ENCODE measurements at regions not wholly inside any gene's neighbourhood (a gene's known extent, or its start where the extent isn't known, plus 50 kb on each side); places are given as distances from the start of the nearest gene placed in this dataset.
"Not testable (repeated sequence)": the region's sequence is repeated elsewhere in the genome, so short reads cannot be mapped to it uniquely, and the experiment has no call there.

DNA sequence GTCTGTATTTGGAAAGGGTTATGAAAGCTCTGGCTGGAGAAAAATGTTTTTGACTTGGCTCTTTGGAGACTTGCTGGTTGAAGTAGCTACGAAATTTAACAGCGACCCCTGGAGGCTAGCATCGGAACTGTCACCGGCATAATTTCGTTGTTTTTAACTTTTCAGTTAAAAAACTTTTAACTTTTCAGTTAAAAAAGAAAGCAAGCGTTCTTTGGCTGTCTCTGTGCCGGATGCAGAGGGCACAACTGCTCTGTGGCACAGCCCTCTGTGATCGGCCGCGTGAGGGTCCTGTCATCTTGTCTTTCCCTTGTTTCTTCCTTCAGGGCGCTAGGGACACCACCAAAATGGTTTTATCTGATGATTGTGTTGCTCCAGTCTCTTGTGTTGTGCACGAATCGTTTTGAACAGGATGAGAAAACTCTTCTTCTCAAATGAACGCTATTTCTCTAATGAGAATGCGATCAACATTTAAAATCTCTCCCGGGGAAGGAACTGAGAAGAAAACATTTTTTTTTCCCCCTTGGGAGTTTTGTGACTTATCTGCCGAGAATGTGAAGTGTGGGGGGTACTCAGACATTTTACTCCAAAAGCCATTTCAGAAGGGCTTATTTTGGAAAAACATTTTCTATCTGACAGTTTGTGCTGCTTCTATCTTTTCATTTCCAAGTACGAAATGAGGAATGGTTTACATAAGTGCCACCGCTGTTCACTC is 57.1 kb downstream of the ADCYAP1 start:
- DNase-seq (ENCODE audit: low read depth): peak; percentile 21

DNA sequence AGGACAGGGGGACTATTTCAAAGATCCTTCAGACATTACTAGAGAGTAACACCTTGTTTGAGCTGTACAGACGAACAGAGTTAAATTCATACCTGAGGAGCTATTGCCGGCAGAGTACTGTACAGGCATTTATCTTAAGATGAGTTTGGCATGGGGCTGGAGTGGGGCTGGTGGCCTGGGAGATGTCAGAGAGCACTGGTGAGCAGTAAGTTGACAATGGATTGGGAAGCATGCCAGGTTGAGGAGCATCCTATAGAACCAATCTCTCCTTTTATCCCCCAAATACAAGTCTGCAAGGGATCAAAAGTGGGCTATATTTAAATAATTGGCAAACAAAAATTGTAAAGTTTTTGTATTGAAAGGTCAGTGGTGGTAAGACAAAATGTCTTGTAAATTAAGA is 58.6 kb downstream of the ADCYAP1 start:
- no peak for DNase-seq (ENCODE audit: low read depth)

DNA sequence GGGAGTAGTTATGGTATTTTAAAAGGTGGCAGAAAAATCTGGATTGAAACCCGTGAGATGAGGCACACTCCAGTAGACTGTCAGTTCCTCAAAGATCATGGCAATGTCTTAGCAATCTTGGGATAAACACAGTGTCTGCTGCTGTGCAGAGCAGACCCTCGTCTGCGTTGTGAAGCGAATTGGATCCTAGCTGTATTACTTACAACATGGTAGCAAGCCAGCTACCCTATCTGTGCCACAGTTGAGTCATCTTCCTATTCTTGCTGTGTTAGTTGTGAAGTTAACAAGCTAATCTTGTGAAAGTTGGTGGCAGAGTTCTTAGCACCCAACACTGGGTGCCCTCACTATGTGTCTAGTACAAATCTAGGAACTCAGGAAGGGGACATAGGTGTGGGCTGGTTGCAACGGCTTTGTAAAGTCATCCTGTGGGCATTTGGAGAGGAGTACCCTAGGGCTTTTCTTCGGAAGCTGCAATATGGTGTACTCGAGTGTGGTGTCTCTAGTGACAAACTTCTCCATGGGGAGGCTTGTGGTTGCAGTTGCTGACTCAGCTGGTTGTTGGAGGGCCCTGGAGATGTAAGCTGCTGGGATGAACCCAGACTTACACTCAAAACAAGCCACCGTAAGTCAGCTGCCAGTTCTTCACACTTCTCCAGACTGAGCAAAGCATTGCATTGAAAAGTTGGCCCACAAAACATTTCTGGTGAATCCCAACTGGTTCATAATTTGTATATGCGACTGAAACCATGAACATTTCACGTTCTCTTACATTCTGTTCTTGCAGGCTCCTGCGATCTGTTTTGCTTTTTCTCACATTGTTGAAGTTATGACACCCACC is 61.5 kb downstream of the ADCYAP1 start:
- DNase-seq (ENCODE audit: low read depth): no peak

DNA sequence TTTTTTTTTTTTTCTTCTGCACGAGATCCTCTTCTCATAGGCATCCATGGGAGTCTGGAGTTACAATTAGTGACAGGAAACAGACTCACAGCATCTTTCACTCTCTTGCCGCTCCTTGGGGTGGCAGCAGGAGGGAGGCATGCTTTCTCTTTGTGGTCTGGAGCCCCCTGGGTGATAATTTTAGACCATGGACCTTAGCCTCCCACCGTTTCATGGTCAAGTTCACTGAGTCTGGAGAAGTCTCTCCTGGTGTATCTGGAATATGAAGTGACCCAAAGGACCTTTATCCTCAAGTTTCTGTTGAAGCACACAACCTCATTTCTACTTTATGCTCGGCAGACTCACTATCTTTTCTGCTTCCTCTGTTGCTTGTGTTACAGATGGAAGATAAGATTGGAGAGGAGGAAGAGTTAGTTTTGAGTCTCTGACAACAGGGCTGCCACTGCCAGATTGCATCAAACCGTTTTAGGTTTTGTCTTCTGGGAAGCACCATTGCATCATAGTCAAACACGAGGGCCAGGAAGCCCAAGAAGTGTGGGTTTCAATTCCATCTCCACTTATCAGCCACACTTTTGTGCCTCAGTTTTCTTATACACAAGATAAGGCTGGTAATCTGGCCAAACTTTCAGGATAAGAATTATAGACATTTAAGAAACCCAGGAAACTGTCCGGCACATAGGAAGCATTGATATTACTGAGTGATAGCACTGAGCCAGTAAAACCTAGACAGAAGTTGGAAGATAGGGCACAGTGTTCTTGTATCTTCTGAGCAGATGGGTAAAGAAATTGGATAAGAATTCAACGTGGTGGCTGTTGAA is 62.3 kb downstream of the ADCYAP1 start:
- no peak for DNase-seq (ENCODE audit: low read depth)

DNA sequence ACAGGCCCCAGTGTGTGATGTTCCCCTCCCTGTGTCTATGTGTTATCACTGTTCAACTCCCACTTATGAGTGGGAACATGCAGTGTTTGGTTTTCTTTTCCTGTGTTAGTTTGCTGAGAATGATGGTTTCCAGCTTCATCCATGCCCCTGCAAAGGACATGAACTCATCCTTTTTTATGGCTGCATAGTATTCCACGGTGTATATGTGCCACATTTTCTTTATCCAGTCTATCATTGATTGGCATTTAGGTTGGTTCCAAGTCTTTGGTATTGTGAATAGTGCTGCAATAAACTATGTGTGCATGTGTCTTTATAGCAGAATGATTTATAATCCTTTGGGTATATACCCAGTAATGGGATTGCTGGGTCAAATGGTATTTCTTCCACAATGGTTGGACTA is 64.2 kb downstream of the ADCYAP1 start:
- not testable (repeated sequence) for DNase-seq (ENCODE audit: low read depth)

DNA sequence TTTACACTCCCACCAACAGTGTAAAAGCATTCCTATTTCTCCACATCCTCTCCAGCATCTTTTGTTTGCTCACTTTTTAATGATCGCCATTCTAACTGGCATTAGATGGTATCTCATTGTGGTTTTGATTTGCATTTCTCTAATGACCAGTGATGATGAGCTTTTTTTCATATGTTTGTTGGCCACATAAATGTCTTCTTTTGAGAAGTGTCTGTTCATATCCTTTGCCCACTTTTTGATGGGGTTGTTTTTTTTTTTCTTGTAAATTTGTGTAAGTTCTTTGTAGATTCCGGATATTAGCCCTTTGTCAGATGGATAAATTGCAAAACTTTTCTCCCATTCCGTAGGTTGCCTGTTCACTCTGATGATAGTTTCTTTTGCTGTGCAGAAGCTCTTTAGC is 64.6 kb downstream of the ADCYAP1 start:
- DNase-seq (ENCODE audit: low read depth): not testable (repeated sequence)

DNA sequence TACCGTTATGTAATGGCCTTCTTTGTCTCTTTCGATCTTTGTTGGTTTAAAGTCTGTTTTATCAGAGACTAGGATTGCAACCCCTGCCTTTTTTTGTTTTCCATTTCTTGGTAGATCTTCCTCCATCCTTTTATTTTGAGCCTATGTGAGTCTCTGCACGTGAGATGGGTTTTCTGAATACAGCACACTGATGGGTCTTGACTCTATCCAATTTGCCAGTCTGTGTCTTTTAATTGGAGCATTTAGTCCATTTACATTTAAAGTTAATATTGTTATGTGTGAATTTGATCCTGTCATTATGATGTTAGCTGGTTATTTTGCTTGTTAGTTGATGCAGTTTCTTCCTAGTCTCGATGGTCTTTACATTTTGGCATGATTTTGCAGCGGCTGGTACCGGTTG is 69.9 kb downstream of the ADCYAP1 start:
- not testable (repeated sequence) for DNase-seq (ENCODE audit: low read depth)

DNA sequence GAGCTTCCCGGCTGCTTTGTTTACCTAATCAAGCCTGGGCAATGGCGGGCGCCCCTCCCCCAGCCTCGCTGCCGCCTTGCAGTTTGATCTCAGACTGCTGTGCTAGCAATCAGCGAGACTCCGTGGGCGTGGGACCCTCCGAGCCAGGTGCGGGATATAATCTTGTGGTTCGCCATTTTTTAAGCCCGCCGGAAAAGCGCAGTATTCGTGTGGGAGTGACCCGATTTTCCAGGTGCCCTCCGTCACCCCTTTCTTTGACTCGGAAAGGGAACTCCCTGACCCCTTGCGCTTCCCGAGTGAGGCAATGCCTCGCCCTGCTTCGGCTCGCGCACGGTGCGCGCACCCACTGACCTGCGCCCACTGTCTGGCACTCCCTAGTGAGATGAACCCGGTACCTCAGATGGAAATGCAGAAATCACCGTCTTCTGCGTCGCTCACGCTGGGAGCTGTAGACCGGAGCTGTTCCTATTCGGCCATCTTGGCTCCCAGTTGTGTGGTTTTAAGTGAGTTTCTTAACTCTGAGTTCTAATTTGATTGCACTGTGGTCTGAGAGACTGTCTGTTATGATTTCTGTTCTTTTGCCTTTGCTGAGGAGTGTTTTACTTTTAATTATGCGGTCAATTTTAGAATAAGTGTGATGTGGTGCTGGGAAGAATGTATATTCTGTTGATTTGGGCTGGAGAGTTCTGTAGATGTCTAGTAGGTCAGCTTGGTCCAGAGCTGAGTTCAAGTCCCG is 71.9 kb downstream of the ADCYAP1 start:
- not testable (repeated sequence) for DNase-seq (ENCODE audit: low read depth)

DNA sequence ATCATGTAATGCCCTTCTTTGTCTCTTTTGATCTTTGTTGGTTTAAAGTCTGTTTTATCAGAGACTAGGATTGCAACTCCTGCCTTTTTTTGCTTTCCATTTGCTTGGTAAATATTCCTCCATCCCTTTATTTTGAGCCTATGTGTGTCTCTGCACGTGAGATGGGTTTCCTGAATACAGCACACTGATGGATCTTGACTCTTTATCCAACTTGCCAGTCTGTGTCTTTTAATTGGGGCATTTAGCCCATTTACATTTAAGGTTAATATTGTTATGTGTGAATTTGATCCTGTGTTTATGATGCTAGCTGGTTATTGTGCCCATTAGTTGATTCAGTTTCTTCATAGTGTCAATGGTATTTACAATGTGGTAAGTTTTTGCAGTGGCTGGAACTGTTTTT is 72.7 kb downstream of the ADCYAP1 start:
- not testable (repeated sequence) for DNase-seq (ENCODE audit: low read depth)

DNA sequence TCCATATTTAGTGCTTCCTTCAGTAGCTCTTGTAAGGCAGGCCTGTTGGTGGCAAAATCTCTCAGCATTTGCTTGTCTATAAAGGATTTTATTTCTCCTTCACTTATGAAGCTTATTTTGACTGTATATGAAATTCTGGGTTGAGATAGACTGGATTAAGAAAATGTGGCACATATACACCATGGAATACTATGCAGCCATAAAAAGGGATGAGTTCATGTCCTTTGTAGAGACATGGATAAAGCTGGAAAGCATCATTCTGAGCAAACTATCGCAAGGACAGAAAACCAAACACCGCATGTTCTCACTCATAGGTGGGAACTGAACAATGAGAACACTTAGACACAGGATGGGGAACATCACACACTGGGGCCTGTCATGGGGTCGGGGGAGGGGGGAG is 73.1 kb downstream of the ADCYAP1 start:
- not testable (repeated sequence) for DNase-seq (ENCODE audit: low read depth)

DNA sequence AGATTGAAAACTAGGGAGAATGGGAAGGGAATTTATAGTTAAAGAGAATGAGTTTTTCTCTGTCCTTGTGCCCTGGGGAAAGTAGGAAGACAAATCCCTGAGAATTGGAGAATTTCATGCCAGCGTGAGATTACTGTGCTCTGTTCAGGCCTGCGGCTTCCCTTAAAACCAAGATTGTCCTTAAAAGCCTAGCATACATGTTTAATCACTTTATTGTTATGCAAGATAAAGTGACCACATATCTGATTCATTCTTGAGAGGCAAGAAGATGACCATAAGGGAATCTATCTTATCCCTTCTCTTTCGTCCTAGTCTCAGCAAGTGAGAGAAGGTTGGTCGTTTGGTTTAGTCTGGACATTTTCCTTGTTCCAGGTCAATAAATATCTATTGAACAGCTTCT is 75.9 kb downstream of the ADCYAP1 start:
- DNase-seq (ENCODE audit: low read depth): no peak

DNA sequence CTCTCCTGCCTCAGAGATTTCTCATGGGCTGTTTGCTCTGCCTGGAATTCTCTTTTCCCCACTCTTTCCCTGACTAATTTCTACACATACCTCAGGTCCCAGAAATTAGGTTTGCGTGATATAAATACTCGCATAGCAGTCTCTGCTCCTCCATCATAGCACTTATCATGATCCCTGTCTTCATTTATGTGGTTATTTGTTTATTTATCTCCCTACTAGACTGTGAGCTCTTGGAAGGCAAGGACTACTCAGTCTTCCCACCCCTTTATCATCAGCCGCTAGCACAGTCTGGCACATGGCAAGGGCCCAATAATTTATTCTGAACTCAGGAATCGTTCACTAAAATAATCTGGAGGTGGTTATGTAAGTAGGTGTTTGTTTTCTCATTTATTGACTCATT is 79.3 kb downstream of the ADCYAP1 start:
- DNase-seq (ENCODE audit: low read depth): no peak

DNA sequence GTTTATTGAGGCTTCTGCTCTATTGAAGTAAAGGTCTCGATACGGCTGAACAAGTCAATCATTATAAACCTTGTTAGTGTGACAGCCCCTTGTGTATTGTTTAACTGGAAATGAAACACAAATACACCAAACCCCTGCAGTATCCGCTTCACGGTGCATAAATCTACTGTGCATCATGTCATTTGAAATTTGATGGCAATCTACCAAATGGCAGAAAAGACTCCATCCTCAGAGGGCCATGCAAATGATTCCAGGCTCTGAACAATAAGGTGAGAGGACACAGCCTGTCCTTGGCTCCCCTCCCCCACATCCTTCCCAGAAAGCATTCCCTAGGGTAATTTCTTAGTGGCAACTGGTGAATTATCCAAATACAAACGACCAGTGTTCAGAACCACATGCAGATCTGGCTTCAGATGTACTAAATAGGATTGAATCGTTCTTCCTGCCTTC is 80.6 kb downstream of the ADCYAP1 start:
- DNase-seq (ENCODE audit: low read depth): no peak

DNA sequence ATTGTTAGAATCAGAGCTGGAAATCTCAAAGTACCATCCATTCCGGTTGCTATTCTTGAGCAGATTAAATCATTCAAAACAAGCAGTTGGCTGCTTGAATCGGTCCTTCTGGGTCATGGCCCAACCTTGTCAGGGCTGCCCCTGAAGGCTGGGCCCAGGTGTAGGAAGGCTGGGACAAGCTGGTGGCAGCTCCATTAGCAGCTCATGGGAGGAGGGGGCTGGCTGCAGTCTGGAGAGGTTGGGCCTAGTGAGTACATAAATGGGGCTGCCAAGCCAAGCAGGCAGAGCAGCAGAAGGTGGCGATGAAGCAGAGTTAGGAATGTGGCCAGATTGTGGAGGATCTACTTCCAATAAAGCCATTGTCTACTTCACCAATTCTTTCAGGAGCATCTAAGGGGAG is 81.4 kb downstream of the ADCYAP1 start:
- no peak for DNase-seq (ENCODE audit: low read depth)

DNA sequence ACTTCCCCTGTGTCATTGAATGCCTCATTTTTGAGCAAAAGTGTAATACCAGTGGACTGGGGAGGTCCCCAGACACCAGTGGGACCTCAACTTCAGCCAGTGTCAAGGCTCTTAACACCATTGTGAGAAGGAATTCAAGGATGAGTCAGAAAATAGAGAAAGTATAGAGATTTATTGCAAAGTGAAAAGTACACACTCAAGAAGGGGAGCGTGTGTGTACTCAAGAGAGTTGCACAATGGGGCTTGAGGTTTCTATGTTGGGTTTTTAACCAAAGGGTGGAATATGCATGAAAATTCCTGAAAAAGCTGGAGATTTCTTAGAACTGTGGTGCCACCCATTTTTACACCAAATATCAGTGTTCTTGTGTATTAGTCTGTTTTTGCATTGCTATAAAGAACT is 81.9 kb downstream of the ADCYAP1 start:
- DNase-seq (ENCODE audit: low read depth): no peak

DNA sequence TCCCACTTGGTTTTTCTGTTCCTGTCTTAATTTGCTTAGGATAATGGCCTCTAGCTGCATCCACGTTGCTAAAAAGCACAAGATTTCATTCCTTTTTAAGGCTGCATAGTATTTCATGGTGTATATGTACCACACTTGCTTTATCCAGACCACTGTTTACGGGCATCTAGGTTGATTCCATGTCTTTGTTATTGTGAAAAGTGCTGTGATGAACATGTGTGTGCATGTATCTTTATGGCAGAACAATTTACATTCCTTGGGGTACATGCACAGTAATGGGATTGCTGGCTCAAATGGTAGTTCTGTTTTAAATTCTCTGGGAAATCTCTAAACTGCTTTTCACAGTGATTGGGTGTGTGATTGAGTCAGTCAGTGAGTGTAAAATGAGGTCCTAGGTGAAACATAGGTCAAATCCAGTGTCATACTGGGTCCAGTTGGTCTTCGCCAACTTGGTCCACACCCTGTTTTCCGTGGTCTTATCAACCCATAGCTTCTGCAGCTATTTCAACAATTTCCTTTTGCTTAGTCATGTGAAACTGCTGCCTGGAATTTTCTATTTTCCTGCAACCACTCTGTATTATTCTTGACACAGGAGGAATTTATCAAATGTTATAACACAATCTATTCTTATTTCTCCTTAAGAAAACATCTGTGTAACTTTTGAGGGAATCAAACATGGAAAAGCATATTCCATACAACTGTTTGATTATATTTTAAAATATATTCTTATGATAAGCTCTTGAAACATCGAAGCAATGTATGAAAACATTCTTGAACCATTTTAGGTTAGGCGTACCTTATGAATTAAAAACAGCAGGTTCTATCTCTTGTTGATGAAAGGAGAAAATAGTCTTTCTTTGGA is 82.9 kb downstream of the ADCYAP1 start:
- DNase-seq (ENCODE audit: low read depth): no peak

DNA sequence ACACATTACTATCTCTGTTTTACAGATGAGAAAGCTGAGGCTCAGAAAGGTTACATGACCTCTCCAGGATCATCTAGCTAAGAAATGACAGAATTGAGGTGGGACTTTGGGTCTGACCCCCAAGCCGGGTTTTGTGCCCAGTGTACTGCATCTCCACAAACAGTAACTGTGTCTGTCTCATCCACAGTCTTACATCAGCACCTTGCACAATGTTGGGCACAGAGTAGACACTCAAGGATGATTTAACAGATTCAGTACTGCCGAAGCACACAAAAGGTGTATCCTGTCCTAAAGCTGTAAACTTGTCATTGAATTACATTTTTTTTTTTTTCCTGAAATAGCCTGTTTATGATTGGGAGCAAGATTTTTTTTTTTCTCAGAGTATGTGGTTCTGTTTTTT is 84.8 kb downstream of the ADCYAP1 start:
- no peak for DNase-seq (ENCODE audit: low read depth)

DNA sequence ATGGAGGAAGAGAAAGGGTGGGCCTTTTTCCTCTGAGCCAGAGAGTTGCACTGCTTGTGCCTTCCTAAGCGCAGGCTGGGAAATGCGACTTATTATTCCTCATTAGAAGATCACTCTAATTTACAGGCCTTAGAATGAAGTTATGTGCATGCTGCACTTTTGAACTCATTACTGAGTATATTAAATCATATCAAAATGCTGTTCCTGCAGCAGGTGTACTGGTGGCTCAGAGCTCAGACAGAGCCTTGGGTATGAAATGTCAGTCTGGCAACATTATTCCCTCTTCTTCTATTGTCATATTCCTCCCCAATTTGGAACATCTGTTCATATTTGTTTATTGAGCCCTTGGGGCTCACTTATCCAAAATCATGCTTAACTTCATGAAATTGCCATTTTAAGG is 85.5 kb downstream of the ADCYAP1 start:
- DNase-seq (ENCODE audit: low read depth): no peak

DNA sequence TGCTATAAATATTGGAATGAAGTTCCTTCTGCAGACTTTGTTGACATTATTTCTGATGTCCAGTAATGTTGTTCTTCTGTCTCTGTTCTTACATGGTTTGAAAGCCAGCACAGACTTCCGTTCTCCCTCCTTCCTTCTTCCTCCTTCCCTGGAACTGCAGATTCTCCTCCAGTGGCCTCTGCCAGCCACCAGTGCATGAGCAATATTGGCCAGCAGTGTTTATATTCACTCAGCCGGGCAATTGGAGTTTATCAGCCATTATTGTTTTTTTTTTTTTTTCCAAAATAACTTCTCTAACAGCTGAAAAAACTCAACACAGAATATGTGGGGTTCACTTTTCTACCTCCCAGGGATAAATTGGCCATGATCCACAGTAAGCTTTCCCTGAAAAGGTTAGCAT is 86.8 kb downstream of the ADCYAP1 start:
- DNase-seq (ENCODE audit: low read depth): no peak

DNA sequence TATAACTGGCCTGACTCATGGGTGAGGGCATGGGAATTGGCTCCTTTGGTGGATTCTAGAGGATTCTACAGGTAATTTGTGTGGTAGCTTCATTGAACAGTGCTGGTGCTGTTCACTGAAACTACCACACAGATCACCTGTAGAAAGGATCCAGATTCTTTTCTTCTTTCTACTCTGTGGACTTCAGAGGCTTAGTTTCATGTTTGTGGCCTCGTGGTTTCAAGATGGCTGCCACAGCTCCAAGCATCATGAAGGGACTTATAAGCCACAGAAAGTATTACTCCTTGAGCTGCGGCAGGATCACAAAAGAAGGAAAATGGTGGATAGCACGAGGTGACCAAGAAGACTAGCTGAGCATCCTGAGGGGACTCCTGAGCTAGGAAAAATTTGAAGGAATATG is 88.9 kb downstream of the ADCYAP1 start:
- no peak for DNase-seq (ENCODE audit: low read depth)

DNA sequence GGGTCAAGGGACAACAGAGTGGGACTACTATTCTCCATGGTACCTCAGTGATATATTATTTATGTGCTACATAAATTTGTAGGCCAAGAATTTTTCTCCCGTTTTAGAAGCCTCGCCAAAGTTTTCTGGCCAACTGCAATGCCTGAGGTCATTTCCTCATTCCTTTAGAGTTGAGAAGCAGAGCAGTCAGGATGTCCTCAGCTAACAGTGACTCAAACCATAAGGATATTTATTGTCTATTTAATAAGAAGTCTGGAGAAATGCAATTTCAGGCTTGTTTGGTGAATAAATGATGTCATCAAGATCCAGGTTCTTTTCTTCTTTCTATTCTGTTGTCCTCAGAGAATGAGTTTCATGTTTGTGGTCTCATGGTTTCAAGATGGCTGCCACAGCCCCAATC is 91.0 kb downstream of the ADCYAP1 start:
- no peak for DNase-seq (ENCODE audit: low read depth)
